ENCODE measurements at regions not wholly inside any gene's neighbourhood (a gene's known extent, or its start where the extent isn't known, plus 50 kb on each side); places are given as distances from the start of the nearest gene placed in this dataset.

GRCh38 chr2:220356076-220356475, 728.6 kb downstream of the SLC4A3 start:
- Histone ChIP-seq H3K4me1 (peaks cover 0 to 19% (median 0%) of the 10 kb centered on the region in 3 donors), H3K27ac (no peak overlapping the region), H3K36me3 (no peaks in the 10 kb centered on the region), H3K9me3 (peaks cover 0 to 3% (median 0%) of the 10 kb centered on the region in 3 donors), H3K27me3 (no peaks in the 10 kb centered on the region), H3K4me3 (no peak overlapping the region)
- no peak for TF ChIP-seq CTCF (IDR thresholded peaks at IDR 0.05)
- no peak for TF ChIP-seq POLR2A (IDR thresholded peaks at IDR 0.05)
- WGBS, 2 donors: 11 to 44% methylated on average over 1 of the region's 1 CpG
- intact Hi-C loops (cut with DNase I): no loop called here
- no peak for DNase-seq

- Histone ChIP-seq H3K4me3 (no peak overlapping the region), H3K27ac (no peak overlapping the region), H3K4me1 (peaks cover 0 to 4% (median 0%) of the 10 kb centered on the region in 3 donors), H3K36me3 (no peaks in the 10 kb centered on the region), H3K27me3 (no peaks in the 10 kb centered on the region), H3K9me3 (no peaks in the 10 kb centered on the region)
- intact Hi-C loops (cut with DNase I): no loop called here
- TF ChIP-seq CTCF (IDR thresholded peaks at IDR 0.05) (no peak), POLR2A (IDR thresholded peaks at IDR 0.05) (no peak)
- DNase-seq: no peak
- WGBS, 2 donors: 34 to 42% methylated on average over 2 of the region's 2 CpGs
Observed at GRCh38 chr2:220365023-220365422, 737.6 kb downstream of the SLC4A3 start.

- Histone ChIP-seq H3K9me3 (no peaks in the 10 kb centered on the region), H3K27ac (no peak overlapping the region), H3K36me3 (no peaks in the 10 kb centered on the region), H3K4me1 (peaks cover 0 to 4% (median 0%) of the 10 kb centered on the region in 3 donors), H3K27me3 (no peaks in the 10 kb centered on the region), H3K4me3 (no peak overlapping the region)
- TF ChIP-seq POLR2A (IDR thresholded peaks at IDR 0.05): no peak
- TF ChIP-seq CTCF (IDR thresholded peaks at IDR 0.05): no peak
- intact Hi-C loops (cut with DNase I): no loop called here
- WGBS, 2 donors: 90 to 96% methylated on average over 1 of the region's 1 CpG
- DNase-seq: no peak
Observed at GRCh38 chr2:220366765-220367164, 739.3 kb downstream of the SLC4A3 start.

- Histone ChIP-seq H3K27me3 (no peaks in the 10 kb centered on the region), H3K36me3 (no peaks in the 10 kb centered on the region), H3K27ac (no peak overlapping the region), H3K4me1 (no peaks in the 10 kb centered on the region), H3K9me3 (no peaks in the 10 kb centered on the region), H3K4me3 (no peak overlapping the region)
- intact Hi-C loops (cut with DNase I): no loop called here
- no peak for DNase-seq
- TF ChIP-seq CTCF (IDR thresholded peaks at IDR 0.05) (no peak), POLR2A (IDR thresholded peaks at IDR 0.05) (no peak)
Observed at GRCh38 chr2:220370764-220371163, 743.3 kb downstream of the SLC4A3 start.

GRCh38 chr2:220371211-220371610, 743.8 kb downstream of the SLC4A3 start:
- Histone ChIP-seq H3K9me3 (no peaks in the 10 kb centered on the region), H3K36me3 (no peaks in the 10 kb centered on the region), H3K27ac (no peak overlapping the region), H3K4me3 (no peak overlapping the region), H3K4me1 (no peaks in the 10 kb centered on the region), H3K27me3 (no peaks in the 10 kb centered on the region)
- intact Hi-C loops (cut with DNase I): no loop called here
- WGBS, 2 donors: 42 to 58% methylated on average over 2 of the region's 2 CpGs
- TF ChIP-seq CTCF (IDR thresholded peaks at IDR 0.05): no peak
- no peak for TF ChIP-seq POLR2A (IDR thresholded peaks at IDR 0.05)
- DNase-seq: no peak
